ENCODE measurements at regions not wholly inside any gene's neighbourhood (a gene's known extent, or its start where the extent isn't known, plus 50 kb on each side); places are given as distances from the start of the nearest gene placed in this dataset.

DNA sequence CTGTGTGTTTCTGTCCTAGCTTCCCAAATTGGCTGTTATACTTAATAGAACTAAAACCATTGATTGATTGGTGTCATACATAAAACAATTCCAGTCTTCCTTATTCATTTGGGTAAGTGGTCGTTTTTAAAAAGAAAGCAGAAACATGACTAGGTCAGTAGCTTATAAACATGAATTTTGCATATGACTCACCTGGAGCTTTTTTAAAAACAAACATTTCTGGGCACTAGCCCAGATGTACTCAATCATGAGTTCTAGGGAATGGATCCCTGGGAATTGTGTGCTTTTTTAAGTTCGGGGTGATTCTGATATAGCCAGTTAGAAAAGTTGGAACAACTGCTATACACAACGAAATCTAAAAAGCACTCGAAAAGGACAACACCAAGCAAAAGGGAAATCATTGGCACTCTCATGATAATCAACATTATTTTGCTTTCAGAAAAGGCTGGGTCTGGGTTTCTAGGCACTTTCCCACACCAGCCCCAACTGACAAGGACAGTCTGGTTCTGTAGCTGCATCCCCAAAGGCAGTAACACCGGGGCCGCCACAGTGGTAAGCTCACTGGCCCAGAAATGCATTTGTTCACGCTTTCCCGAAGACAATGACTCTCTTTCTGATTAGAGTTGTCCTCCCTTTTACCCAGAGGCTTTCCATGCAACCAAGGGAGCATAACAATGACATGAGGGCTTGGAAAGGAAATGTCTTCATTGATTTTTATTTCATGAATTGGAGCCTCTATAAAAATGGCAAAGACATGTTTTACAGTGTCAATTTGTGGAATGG lies 664.9 kb upstream of the WWC1 start:
- peaks cover 9 to 16% of the 10 kb centered on the region in 2 donors for H3K9me3 Mint-ChIP-seq
- no peaks in the 10 kb centered on the region for H3K4me1 Mint-ChIP-seq (ENCODE audit: low read depth in 2 of 2)
- H3K27ac Mint-ChIP-seq, result no peak overlapping the region
- H3K4me3 Mint-ChIP-seq, result no peak overlapping the region
- DNase-seq, result no peak
- H3K36me3 Mint-ChIP-seq (ENCODE audit: insufficient read depth), result peaks cover 4% of the 10 kb centered on the region
- ATAC-seq (replicated peaks), result no peak
- no peaks in the 10 kb centered on the region for H3K27me3 Mint-ChIP-seq

DNA sequence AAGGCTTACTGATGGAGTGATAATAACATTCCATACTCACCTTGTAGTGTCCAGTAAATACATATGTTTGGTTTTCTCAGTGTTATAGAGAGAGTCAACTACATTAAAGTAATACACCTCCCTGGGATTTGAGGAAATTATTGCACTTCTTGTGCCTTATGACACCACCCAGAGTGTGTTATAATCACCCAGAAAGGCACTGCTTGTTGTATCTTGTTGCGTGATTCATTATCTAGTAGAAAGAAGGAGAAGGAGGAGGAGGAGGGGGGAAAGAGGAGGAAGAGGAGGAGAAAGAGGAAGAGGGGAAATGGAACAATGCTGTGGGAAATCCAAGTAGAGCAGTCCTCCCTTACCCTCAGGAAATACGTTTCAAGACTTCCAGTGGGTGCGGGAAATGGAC lies 661.8 kb upstream of the WWC1 start:
- Mint-ChIP-seq H3K27ac (no peak overlapping the region), H3K4me1 (ENCODE audit: low read depth in 2 of 2) (no peaks in the 10 kb centered on the region), H3K9me3 (peaks cover 9 to 22% of the 10 kb centered on the region in 2 donors), H3K27me3 (no peaks in the 10 kb centered on the region), H3K4me3 (no peak overlapping the region), H3K36me3 (ENCODE audit: insufficient read depth) (peaks cover 4% of the 10 kb centered on the region)
- no peak for DNase-seq
- ATAC-seq (replicated peaks), result no peak

DNA sequence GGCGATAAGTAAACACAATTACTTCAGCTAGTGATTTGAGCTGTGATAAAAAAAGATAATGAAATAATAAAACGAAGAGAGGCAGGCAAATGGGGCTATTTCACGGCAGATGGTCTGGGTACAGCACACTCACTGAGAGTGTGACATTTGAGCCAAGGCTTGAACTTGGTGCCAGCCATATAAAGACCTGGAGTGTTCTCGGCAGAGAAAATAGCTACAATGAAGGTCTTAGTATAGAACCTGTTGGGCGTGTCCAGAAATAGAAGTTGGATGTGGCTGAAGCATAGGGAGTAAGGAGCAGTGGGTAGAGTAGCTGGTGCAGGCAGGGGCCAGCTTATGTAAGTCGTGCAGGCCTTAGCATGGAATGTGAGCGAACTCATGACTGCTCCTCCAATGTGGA lies 660.3 kb upstream of the WWC1 start:
- peaks cover 4% of the 10 kb centered on the region for H3K36me3 Mint-ChIP-seq (ENCODE audit: insufficient read depth)
- H3K27ac Mint-ChIP-seq, result no peak overlapping the region
- H3K9me3 Mint-ChIP-seq, result peaks cover 9 to 15% of the 10 kb centered on the region in 2 donors
- H3K4me3 Mint-ChIP-seq, result no peak overlapping the region
- ATAC-seq (replicated peaks), result no peak
- H3K4me1 Mint-ChIP-seq (ENCODE audit: low read depth in 2 of 2), result no peaks in the 10 kb centered on the region
- no peaks in the 10 kb centered on the region for H3K27me3 Mint-ChIP-seq
- no peak for DNase-seq

DNA sequence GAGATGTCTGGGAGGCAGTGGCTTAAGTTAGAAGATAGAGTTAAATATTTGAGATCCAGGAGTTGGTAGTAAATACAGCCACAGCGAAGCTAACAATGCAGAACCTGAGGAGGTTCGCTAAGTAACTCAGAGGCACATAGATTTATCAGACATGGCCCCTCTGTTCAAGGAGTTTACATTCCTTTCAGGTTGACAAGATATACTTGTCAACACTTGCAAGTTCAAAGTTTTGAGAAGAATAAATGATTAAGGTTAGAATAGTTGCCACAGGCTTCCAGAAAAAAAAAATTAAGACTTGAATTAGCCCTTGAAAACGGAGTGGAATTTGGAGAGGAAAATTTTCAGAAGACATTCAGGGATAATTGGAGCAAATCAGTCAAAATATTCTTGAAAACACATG lies 658.3 kb upstream of the WWC1 start:
- ATAC-seq (replicated peaks), result no peak

DNA sequence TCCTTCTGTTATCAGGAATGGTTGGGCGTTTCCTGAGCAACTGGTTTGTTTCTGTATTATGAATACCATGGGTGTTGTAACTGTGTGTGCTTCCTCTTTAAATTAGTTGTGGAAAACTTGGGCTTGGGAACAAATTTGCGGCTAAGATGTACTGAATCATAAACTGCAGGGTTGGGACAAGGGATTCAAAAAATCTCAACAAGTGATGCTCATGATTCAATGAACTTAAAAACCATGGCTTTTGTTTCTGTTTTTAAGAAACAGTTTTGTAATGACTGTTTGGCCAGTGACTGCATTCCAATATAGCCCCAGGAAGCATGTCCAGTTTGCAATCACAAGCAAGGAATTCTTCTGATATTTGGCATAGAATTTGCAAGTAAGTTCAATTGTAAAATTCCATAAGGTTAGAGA lies 657.5 kb upstream of the WWC1 start:
- peaks cover 1% of the 10 kb centered on the region for H3K36me3 Mint-ChIP-seq (ENCODE audit: insufficient read depth)
- no peaks in the 10 kb centered on the region for H3K4me1 Mint-ChIP-seq (ENCODE audit: low read depth in 2 of 2)
- no peak for ATAC-seq (replicated peaks)
- H3K9me3 Mint-ChIP-seq, result peaks cover 5 to 6% of the 10 kb centered on the region in 2 donors
- H3K27me3 Mint-ChIP-seq, result no peaks in the 10 kb centered on the region
- DNase-seq, result no peak
- no peak overlapping the region for H3K4me3 Mint-ChIP-seq
- H3K27ac Mint-ChIP-seq, result no peak overlapping the region

More for the DNA sequence above, 658.3 kb upstream of the WWC1 start:
- Mint-ChIP-seq H3K36me3 (ENCODE audit: insufficient read depth) (peaks cover 4% of the 10 kb centered on the region), H3K4me1 (ENCODE audit: low read depth in 2 of 2) (no peaks in the 10 kb centered on the region), H3K27ac (no peak overlapping the region), H3K4me3 (no peak overlapping the region), H3K9me3 (peaks cover 8 to 12% of the 10 kb centered on the region in 2 donors), H3K27me3 (no peaks in the 10 kb centered on the region)
- DNase-seq, result no peak

DNA sequence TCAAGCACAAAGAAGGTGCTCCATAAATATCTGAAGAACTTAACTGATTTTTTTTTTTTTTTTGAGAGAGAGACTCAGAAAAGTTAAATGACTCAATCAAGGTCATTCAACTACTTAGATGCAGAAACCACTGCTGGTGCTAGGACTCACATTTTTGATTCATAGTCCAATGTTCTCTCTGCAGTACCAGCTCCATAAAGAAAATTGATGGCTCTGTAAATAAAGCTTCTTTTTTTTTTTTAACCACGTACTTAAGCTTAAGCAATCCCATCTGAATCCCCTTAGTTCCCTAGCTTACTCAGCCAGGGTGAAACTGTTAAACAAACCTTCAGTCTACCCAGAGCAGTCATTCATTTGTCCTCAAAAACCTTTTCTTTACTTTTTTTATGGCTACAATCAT lies 657.0 kb upstream of the WWC1 start:
- H3K27ac Mint-ChIP-seq, result no peak overlapping the region
- no peak overlapping the region for H3K4me3 Mint-ChIP-seq
- H3K9me3 Mint-ChIP-seq, result peaks cover 5 to 6% of the 10 kb centered on the region in 2 donors
- ATAC-seq (replicated peaks) (no peak), DNase-seq (no peak)
- H3K36me3 Mint-ChIP-seq (ENCODE audit: insufficient read depth), result no peaks in the 10 kb centered on the region
- H3K4me1 Mint-ChIP-seq (ENCODE audit: low read depth in 2 of 2), result no peaks in the 10 kb centered on the region
- no peaks in the 10 kb centered on the region for H3K27me3 Mint-ChIP-seq

DNA sequence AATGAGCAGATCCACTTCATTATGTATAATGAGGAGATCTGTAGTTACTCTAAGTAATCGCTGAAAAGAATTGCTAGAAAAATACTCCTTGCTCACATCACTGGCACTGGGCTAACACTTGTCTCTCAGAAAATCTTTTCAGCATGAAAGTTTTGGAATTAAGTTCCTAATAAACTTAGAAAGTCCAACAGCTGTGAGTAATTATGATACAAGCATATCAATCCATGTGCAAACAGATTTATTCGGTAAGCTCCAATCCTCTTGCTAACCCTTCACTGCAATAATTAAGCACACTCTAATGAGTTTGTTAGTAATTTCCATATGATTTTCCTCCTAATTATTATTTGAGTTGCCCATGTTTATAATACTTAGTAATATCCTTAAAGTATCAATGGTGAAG lies 652.6 kb upstream of the WWC1 start:
- ATAC-seq (replicated peaks), result no peak
- Mint-ChIP-seq H3K27me3 (no peaks in the 10 kb centered on the region), H3K4me3 (no peak overlapping the region), H3K36me3 (ENCODE audit: insufficient read depth) (no peaks in the 10 kb centered on the region), H3K27ac (no peak overlapping the region), H3K4me1 (ENCODE audit: low read depth in 2 of 2) (no peaks in the 10 kb centered on the region), H3K9me3 (peaks cover 0 to 6% of the 10 kb centered on the region in 2 donors)
- DNase-seq, result no peak

DNA sequence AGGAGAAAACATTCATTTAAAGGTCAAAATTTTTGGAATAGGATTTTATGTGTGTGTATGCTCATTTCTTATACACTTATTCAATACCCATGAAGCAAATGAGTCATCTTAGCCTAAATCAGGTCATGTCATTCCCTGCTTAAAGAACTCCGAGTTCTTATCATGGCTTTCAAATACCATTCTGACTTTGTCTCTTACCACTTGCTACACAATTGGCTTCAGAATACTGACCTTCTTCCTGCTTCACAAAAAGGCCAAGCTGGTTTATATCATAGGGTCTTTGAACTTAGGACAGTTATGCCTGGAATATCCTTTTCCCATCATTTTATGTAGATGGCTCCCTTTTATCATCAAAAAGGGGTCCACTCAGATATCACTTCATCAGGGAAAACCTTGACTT lies 652.2 kb upstream of the WWC1 start:
- Mint-ChIP-seq H3K4me3 (no peak overlapping the region), H3K9me3 (peaks cover 0 to 6% of the 10 kb centered on the region in 2 donors), H3K36me3 (ENCODE audit: insufficient read depth) (no peaks in the 10 kb centered on the region), H3K4me1 (ENCODE audit: low read depth in 2 of 2) (no peaks in the 10 kb centered on the region), H3K27me3 (no peaks in the 10 kb centered on the region), H3K27ac (no peak overlapping the region)
- DNase-seq (no peak), ATAC-seq (replicated peaks) (no peak)

DNA sequence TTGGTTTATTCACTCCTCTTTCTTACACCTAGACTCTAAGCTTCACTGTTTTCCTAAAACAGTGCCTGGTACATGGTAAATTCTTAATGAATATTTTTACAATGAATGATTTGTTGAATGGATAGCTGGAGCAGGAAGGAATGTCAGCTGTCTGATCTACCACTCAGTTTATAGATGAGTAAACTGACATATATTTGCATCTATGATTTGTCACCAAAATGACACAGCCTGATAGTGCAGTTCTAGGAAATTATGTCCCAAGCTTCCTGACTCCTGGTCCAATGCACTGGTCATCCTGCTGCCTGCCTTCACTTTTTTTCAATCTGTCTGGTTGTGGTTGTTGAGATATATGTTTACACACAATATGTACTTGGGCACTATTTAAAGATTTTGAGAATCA lies 651.7 kb upstream of the WWC1 start:
- no peak overlapping the region for H3K27ac Mint-ChIP-seq
- no peaks in the 10 kb centered on the region for H3K4me1 Mint-ChIP-seq (ENCODE audit: low read depth in 2 of 2)
- H3K36me3 Mint-ChIP-seq (ENCODE audit: insufficient read depth), result no peaks in the 10 kb centered on the region
- DNase-seq, result no peak
- H3K4me3 Mint-ChIP-seq, result no peak overlapping the region
- H3K27me3 Mint-ChIP-seq, result no peaks in the 10 kb centered on the region
- no peak for ATAC-seq (replicated peaks)
- peaks cover 0 to 6% of the 10 kb centered on the region in 2 donors for H3K9me3 Mint-ChIP-seq

DNA sequence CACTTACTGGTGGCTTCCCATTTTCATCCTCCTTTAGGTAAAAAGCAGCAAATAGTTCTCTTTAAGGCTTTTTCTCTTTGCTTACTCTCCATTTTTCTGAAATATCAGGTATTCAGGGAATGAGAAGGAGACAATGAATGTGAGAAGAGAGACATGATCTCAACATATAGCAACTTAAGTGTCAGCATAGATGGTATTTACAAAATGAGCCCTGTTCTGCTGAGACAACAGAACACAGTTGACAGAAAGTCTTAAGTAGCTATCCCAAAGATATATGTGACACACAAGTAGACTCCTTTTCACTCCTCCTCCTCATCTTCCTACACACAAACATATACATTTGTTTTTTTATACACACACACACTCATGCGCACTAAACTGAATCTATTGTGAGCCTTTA lies 649.3 kb upstream of the WWC1 start:
- ATAC-seq (replicated peaks) (no peak), DNase-seq (no peak)
- Mint-ChIP-seq H3K27ac (no peak overlapping the region), H3K36me3 (ENCODE audit: insufficient read depth) (no peaks in the 10 kb centered on the region), H3K4me3 (no peak overlapping the region), H3K4me1 (ENCODE audit: low read depth in 2 of 2) (no peaks in the 10 kb centered on the region), H3K27me3 (no peaks in the 10 kb centered on the region), H3K9me3 (peaks cover 0 to 9% of the 10 kb centered on the region in 2 donors)

DNA sequence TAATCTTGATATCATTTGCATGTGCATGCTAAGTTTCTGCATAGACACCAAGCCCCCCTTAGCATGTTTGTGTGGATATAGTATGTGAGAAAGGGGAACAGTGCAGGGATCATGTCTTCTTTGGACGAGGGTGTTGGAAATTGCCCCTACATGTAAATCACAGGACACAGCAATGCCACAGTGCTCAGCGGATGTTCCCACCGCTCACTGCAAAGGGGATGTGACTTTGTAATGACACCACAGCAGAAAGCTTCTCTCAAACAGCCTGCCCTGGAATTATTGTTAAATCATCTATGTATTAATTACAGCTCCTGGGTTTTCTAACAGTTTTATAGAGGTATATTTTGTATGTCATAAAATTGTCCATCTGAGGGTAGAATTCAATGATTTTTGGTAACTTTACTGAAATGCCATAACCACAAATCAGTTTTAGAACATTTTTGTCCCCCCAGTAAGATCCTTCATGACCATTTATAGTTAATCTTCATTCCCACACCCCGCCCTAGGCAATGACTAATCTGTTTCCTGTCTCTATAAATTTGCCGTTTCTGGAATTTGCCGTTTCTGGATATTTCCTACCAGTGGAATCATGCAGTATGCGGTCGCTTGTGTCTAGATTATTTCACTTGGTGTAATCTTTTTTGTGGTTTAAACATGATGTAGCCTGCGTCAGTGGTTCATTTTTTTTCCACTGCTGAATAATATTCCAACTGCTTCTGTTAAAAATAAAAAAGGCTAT lies 648.5 kb upstream of the WWC1 start:
- no peak for ATAC-seq (replicated peaks)
- no peaks in the 10 kb centered on the region for H3K36me3 Mint-ChIP-seq (ENCODE audit: insufficient read depth)
- H3K9me3 Mint-ChIP-seq, result peaks cover 0 to 9% of the 10 kb centered on the region in 2 donors
- H3K4me3 Mint-ChIP-seq, result no peak overlapping the region
- no peak overlapping the region for H3K27ac Mint-ChIP-seq
- H3K27me3 Mint-ChIP-seq, result no peaks in the 10 kb centered on the region
- no peak for DNase-seq
- no peaks in the 10 kb centered on the region for H3K4me1 Mint-ChIP-seq (ENCODE audit: low read depth in 2 of 2)

DNA sequence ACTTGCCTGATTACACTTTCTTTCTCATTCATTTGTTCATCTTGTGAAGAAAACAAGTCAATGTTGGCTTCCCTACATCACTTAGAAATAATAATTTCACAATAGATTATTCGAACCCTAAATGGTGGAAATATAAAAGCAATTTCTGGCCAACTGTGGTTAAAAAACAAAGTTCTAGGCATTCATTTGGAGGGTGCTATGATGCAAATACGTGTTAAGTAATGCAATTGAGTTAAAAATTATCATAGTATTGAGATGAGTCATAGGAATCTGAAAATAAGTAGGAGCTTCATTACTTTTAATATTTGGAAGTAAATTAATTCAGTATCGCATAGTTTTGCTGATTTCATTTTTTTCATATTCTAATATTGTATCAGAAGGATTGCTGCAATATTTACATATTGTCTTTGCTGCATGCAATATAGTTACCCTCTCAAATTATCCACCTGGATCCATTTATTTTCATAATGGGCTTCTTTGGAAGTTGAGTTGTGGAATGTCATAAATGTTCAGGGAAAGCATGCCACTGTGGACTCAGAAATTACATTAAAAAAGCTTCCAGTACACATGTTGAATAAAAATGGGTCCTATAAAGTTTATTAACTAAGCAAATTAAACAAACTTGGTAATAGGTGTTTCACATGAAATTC lies 647.7 kb upstream of the WWC1 start:
- no peaks in the 10 kb centered on the region for H3K4me1 Mint-ChIP-seq (ENCODE audit: low read depth in 2 of 2)
- no peak for ATAC-seq (replicated peaks)
- peaks cover 0 to 9% of the 10 kb centered on the region in 2 donors for H3K9me3 Mint-ChIP-seq
- DNase-seq, result no peak
- H3K27ac Mint-ChIP-seq, result no peak overlapping the region
- no peak overlapping the region for H3K4me3 Mint-ChIP-seq
- H3K36me3 Mint-ChIP-seq (ENCODE audit: insufficient read depth), result no peaks in the 10 kb centered on the region
- H3K27me3 Mint-ChIP-seq, result no peaks in the 10 kb centered on the region

DNA sequence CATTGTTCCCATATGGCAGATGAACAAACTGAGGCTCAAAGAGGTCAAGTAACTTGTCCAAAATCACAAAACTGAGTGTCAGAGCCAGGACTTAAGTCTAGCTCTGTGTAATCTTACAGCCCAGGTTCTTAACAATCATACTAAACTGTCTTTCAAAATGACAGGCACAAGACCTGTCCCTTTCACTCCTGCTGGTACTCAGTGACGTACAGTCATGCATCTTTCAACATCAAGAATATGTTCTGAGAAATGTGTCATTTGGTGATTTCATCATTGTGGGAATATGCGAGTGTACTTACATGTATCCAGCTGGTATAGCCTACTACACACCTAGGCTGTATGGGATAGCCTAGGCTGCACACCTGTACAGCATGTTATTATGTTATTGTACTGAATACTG lies 646.8 kb upstream of the WWC1 start:
- peaks cover 0 to 9% of the 10 kb centered on the region in 2 donors for H3K9me3 Mint-ChIP-seq
- ATAC-seq (replicated peaks), result no peak
- no peaks in the 10 kb centered on the region for H3K4me1 Mint-ChIP-seq (ENCODE audit: low read depth in 2 of 2)
- H3K27ac Mint-ChIP-seq, result no peak overlapping the region
- H3K4me3 Mint-ChIP-seq, result no peak overlapping the region
- H3K36me3 Mint-ChIP-seq (ENCODE audit: insufficient read depth), result no peaks in the 10 kb centered on the region
- no peaks in the 10 kb centered on the region for H3K27me3 Mint-ChIP-seq
- DNase-seq, result no peak

DNA sequence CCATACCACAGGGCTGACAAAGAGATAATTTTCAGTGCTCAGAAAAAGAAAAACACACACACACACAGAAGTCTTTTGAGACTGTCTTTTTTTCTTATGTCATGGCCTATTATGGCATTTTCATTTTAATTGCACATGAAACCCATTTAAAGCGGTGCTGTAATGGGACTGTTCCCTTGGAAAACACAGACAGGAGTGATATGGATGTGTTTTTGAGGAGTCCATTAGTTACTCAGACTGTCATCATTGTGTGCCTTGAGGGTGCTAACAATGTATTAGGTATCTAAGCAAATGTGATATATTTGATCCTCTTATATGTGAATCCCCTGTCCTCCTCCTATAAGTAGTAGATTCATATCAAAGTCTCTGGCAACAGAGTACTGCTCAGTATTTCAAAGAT lies 642.0 kb upstream of the WWC1 start:
- DNase-seq, result no peak
- H3K4me1 Mint-ChIP-seq (ENCODE audit: low read depth in 2 of 2), result no peaks in the 10 kb centered on the region
- no peak for ATAC-seq (replicated peaks)
- H3K27ac Mint-ChIP-seq, result no peak overlapping the region
- H3K9me3 Mint-ChIP-seq, result peaks cover 5 to 11% of the 10 kb centered on the region in 2 donors
- no peaks in the 10 kb centered on the region for H3K27me3 Mint-ChIP-seq
- H3K4me3 Mint-ChIP-seq, result no peak overlapping the region
- H3K36me3 Mint-ChIP-seq (ENCODE audit: insufficient read depth), result no peaks in the 10 kb centered on the region

Measured in effector memory CD8-positive, alpha-beta T cell (primary cell).